ENCODE measurements at regions not wholly inside any gene's neighbourhood (a gene's known extent, or its start where the extent isn't known, plus 50 kb on each side); places are given as distances from the start of the nearest gene placed in this dataset.
"Not testable (repeated sequence)": the region's sequence is repeated elsewhere in the genome, so short reads cannot be mapped to it uniquely, and the experiment has no call there.

DNA sequence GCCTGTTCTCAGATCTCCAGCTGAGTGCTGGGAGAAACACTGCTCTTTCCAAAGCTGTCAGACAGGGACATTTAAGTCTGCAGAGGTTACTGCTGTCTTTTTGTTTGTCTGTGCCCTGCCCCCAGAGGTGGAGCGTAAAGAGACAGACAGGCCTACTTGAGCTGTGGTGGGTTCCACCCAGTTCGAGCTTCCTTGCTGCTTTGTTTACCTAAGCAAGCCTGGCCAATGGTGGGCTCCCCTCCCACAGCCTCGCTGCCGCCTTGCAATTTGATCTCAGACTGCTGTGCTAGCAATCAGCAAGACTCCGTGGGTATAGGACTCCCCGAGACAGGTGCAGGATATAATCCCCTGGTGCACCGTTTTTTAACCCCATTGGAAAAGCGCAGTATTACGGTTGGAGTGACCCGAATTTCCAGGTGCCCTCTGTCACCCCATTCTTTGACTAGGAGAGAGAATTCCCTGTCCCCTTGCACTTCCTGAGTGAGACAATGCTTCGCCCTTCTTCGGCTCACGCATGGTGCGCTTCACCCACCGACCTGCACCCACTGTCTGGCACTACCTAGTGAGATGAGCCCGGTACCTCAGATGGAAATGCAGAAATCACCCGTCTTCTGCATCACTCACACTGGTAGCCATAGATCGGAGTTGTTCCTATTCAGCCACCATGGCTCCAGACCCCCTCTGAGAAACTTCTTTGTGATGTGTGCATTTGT, 650.3 kb upstream of the ALG10B start:
- intact Hi-C loops (cut with DNase I; ENCODE audit: low total_unique reads): no loop called here
- no peak overlapping the region for H3K4me3 ChIP-seq (ENCODE audit: low read depth, poor library complexity, severe bottlenecking)
- peak in 1 of 2 donors; percentile 64 for DNase-seq (ENCODE audit: low spot score in 2 of 2)
- TF ChIP-seq, protein P1, sequence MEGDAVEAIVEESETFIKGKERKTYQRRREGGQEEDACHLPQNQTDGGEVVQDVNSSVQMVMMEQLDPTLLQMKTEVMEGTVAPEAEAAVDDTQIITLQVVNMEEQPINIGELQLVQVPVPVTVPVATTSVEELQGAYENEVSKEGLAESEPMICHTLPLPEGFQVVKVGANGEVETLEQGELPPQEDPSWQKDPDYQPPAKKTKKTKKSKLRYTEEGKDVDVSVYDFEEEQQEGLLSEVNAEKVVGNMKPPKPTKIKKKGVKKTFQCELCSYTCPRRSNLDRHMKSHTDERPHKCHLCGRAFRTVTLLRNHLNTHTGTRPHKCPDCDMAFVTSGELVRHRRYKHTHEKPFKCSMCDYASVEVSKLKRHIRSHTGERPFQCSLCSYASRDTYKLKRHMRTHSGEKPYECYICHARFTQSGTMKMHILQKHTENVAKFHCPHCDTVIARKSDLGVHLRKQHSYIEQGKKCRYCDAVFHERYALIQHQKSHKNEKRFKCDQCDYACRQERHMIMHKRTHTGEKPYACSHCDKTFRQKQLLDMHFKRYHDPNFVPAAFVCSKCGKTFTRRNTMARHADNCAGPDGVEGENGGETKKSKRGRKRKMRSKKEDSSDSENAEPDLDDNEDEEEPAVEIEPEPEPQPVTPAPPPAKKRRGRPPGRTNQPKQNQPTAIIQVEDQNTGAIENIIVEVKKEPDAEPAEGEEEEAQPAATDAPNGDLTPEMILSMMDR (IDR thresholded peaks at IDR 0.05): no peak
- no peak for TF ChIP-seq POLR2A (IDR thresholded peaks at IDR 0.05)
- WGBS, 2 donors: 84 to 88% methylated on average over 18 of the region's 18 CpGs

DNA sequence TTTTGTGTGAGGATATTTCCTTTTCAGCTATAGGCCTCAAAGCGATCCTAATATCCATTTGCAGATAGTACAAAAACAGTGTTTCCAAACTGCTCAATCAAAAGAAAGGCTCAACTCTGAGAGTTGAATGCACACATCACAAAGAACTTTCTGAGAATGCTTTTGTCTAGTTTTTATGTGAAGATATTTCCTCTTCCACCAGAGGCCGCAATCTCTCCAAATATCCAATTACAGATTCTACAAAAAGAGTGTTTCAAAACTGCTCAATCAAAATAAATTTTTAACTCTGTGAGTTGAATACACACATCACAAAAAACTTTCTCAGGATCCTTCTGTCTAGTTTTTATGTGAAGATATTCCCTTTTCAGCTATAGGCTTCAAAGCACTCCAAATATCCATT, 648.0 kb upstream of the ALG10B start:
- H3K4me3 ChIP-seq (ENCODE audit: low read depth, poor library complexity, severe bottlenecking); DNase-seq (ENCODE audit: low spot score in 2 of 2); intact Hi-C loops (cut with DNase I; ENCODE audit: low total_unique reads): not testable (repeated sequence)
- 88 to 92% methylated on average over 2 of the region's 2 CpGs for WGBS, 2 donors

DNA sequence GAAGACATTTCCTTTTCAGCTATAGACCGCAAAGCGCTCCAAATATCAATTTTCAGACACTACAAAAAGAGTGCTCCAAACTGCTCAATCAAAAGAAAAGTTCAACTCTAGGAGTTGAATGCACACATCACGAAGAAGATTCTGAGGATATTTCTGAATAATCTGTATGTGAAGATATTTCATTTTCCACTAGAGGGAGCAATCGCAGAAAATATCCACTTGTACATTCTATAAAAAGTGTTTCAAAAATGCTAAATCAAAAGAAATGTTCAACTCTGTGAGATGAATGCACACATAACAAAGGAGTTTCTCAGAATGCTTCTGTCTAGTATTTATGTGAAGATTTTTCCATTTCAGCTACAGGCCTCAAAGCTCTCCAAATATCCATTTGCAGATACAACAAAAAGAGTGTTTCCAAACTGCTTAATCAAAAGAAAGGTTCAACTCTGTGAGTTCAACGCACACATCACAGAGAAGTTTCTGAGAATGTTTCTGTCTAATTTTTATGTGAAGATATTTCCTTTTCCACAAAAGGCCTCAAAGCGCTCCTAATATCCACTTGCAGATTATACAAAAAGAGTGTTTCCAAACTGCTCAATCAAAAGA, 643.8 kb upstream of the ALG10B start:
- 77 to 79% methylated on average over 6 of the region's 6 CpGs for WGBS, 2 donors
- no peak overlapping the region for H3K4me3 ChIP-seq (ENCODE audit: low read depth, poor library complexity, severe bottlenecking)
- intact Hi-C loops (cut with DNase I; ENCODE audit: low total_unique reads): no loop called here
- TF ChIP-seq POLR2A (IDR thresholded peaks at IDR 0.05): no peak
- TF ChIP-seq, protein P1 (IDR thresholded peaks at IDR 0.05): no peak
- DNase-seq (ENCODE audit: low spot score in 2 of 2): no peak

DNA sequence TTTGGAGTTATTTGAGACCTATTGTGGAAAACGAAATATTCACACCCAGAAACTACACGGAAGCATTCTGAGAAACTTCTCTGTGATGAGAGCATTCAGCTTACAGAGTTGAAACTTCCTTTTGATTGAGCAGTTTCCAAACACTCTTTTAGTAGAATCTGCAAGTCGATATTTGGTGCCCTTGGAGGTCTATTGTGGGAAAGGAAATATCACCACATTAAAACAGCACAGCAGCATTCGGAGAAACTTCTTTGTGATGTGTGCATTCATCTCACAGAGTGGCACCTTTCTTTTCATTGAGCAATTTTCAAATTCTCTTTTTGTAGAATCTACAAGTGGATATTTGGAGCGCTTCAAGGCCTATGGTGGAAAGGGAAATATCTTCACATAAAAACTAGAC, 595.7 kb upstream of the ALG10B start:
- intact Hi-C loops (cut with DNase I; ENCODE audit: low total_unique reads): no loop called here
- no peak for DNase-seq (ENCODE audit: low spot score in 2 of 2)
- TF ChIP-seq POLR2A (IDR thresholded peaks at IDR 0.05): no peak
- TF ChIP-seq, protein P1 (IDR thresholded peaks at IDR 0.05): no peak
- no peak overlapping the region for H3K4me3 ChIP-seq (ENCODE audit: low read depth, poor library complexity, severe bottlenecking)
- 69 to 74% methylated on average over 5 of the region's 5 CpGs for WGBS, 2 donors

DNA sequence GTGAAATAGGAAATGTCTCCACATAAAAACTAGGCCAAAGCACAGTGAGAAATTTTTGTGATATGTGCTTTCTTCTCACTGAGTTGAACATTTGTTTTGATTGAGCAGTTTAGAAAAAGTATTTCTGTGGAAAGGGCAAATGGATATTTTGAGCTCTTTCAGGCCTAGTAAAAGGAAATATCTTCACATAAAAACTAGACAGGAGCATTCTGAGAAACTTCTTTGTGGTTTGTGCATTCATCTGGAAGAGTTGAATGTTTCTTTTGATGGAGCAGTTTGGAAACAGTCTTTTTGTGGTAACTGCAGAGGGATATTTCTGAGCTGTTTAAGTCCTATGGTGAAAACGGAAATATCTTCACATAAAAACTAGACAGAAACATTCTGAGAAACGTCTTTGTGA, 582.7 kb upstream of the ALG10B start:
- intact Hi-C loops (cut with DNase I; ENCODE audit: low total_unique reads): no loop called here
- DNase-seq (ENCODE audit: low spot score in 2 of 2): no peak
- TF ChIP-seq, protein P1 (IDR thresholded peaks at IDR 0.05): no peak
- TF ChIP-seq POLR2A (IDR thresholded peaks at IDR 0.05): no peak
- H3K4me3 ChIP-seq (ENCODE audit: low read depth, poor library complexity, severe bottlenecking): no peak overlapping the region
- WGBS, 2 donors: 39 to 50% methylated on average over 2 of the region's 2 CpGs

All from lower leg skin (tissue), 4 donors.